Activated T-cell treated with anti-CD3 and anti-CD28 coated beads for 1 hour (primary cell): ENCODE measurements at regions not wholly inside any gene's neighbourhood (a gene's known extent, or its start where the extent isn't known, plus 50 kb on each side); places are given as distances from the start of the nearest gene placed in this dataset.
A peak's percentile ranks its signal among the peaks of the same experiment; 100 is the strongest.

Experiments
- DNase-seq: peaks from one replicate; pipeline ENCODE4 v3.0.0-alpha.2; 2020; ENCODE audit warnings: low read depth

GRCh38 chr14:65224799-65225198 lies 122.5 kb upstream of the MAX start:
- no peak for DNase-seq

DNA sequence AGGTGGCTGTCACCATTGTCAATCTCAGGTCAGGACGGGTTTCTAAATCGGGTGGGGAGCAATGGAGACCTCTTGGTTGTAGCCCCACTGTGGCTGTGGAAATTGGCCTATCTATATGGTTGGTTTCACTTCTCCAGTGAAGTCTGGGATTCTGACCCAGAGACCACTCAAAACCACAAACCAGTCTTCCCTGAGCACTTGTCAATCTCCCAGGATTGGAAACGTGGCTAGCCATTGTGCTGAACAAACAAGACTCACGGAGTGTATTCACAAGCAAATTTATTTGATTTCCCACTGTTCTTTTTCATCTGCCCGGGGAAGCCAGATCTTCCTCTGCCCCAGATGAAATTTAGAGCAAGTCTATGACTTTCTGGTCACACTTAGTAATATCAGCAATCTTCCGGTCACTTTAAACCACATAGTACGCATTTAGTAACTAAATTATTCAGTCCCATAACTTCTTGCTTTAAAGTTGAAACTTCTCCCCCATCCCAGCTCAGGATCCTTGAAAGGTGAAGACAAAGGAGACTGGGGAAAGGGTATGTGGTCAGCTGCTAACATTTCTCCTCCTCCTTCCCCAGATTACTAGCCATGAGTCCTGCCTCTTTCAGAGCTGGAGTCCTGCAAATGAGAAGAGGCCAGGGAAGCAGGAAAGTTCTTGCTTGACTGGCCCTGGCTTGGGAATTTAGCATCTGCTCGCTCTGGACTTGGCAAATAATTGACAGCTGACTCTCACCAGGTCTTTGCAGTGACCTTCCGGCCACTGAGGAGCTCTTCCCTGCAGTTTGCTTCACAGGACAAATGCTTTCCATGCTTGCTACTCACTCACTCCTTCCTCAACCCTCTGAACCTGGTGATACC lies 123.2 kb upstream of the MAX start:
- DNase-seq: no peak

DNA sequence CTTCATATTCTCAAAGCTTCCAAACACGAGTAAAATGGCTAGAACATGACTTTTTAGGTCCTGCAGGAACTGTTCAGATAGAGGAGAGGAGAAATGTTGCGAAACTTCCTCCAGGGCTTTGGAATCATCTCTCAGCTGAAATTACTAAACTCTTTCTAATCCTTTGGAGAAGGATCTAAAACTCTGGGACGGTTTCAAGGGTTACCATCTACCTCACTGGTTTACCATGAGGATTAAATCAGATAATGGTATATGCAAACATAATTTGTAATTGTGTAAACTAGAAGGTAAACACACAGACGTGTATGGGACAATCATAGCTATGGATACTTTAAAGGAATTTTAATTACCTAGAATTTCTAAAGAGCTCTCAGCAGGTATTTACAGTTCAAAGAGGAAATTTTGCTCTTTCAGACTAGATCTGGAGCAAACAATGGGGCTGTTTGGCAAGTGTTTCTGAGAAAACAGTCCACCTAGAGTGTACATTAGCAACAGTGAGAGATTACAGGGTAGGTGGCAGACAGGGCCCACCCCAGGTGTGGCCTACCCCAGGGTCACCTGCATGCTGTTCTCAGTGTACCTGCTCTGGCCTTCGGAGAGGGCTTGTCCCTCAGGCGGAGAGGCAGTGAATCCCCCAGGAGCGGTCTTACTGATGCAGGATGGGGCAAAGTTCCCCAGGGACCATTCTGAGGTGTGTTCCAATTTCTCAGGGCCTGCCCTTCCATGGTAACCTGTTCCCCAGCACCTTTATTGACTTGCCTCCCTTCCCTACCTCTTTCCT lies 124.7 kb upstream of the MAX start:
- DNase-seq: no peak

DNA sequence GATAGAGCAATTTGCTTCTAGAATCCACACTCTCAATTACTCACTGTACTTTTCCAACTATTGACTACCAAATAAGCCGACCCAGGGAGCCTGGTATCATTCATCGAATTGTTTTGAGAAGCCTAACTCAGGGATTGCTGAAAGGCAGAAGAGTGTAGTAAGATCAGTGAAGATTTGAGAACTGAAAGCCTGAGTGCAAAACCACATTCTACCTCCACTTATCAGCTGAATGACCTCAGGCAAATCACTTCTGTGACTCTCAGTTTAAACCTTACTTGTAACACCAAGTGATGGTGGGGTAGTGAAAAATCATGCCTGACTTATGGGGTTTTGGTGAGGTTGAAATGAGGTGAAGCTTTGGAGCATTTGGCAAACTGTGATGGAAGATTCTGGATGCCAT lies 126.1 kb upstream of the MAX start:
- DNase-seq: no peak

DNA sequence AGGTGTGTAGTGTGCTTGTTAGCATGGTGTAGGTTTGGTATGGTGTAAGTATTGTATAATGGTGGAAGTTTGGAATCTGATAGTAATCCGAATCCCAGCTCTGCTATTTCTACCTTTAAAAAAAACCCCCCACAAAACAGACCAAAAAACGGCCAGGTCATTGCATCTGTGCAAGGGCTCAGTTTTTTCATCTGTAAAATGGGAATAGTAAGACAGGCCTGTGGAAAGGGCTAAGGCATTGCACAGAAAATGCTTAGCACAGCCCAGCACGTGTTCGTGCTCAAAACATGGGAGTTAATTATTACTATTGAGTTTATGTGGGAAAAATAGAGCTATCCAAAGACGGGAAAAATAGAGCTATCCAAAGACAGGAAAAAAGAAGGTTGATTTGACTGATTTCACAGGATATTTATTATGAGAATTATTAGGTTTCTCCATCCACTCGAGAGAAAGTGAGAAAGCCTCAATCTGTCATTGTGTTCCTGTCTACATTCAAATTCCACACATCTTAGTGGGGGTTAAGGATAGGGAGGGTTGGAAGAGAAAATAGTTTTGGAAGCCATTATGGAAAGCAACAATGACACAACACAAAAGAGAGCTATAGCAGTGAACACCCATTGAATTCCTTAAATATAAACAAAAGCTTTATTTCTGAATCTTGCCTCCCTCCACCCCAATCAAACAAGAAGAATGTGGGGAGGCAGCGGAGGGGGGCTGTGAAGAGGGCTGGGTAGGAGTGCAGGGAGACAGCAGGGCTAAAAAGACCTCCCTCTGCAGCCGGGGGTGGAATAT lies 126.8 kb upstream of the MAX start:
- no peak for DNase-seq

- peak; percentile 20 for DNase-seq
These were observed 127.7 kb upstream of the MAX start for GRCh38 chr14:65229748-65230728.

DNA sequence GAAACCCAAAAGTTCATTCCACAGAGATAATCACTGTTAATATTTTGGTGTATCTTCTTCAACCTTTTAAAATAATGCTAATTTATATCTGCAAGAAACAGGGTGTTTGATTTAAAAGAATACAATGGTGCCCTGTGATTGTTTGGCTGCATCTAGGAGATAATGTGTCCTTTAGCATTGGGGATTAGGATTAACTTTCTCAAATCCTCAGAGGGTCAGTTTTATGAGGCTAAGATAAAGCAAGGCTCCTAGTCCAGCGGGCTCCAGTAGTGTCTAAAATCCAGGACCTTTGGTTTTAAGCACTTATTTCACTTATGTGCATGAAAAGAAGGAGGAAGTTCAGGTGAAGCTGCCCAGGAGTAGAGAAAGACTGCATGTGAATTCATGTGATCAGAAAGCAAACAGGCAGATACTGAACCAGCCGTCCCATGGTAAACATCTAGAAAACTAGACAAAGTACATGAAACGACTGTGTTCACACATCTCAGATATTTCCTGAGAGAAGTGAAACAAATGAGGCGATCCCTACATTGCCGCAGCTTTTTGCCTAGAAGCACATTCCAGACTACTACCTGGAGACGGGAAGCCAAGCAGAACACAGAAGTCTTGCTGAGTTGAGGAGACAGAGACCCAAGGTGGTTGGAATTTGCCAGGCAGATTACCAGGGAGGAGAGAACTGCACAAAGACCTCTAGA lies 129.1 kb upstream of the MAX start:
- no peak for DNase-seq

- no peak for DNase-seq
These were observed 132.5 kb upstream of the MAX start for GRCh38 chr14:65234752-65235361.

DNA sequence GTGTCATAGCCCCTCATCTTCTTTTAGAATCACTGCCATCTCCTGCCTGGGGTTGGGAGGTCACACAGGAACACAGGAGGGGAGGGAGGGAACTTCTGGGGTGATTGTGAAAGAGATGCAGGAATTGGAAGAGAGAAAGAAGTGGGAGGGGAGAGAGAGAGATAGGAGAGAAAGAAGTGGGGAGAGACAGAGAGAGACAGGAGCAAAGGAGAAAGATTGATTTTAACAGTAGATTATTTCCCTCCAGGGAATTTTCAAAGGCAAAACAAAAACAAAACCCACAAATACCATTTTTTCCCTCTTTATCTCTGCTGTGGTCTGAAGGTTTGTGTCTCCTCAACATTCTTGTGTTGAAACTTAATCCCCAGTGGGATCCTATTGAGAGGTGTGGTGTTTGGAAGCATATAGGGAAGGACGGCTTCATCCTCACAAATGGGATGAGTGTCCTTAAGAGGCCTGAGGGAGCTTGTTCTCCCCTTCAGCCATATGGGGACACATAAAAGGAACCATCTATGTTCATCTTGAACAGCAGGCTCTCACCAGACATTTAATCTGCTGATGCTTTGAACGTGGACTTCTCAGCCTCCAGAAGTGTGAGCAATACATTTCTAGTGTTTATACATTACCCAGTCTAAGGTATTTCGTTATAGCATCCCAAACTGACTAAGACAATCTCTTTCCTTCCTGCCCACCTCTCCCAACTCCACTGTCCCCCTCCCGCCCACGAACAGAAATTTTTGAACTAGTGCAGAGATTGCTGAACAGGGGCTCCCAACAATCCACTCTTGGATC lies 134.9 kb upstream of the MAX start:
- no peak for DNase-seq

DNA sequence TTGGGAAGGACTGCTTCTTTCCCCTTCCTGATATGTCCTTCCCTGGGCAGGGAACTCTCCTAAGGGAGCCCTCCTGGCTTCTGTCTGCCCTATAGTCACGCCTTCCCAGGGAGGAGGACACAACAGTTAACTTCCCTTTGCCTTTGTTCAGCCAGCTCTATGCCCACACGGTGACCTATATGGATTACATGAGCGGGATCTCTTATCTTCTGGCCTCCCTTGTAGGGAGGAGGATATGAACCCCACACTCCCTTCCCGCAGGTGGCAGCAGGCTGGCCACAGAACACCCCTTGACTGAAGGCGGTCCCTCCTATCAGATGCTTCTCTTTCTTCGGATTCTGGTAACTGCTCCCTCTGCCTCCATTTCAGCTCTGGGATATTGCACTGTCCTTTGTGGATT lies 135.6 kb upstream of the MAX start:
- no peak for DNase-seq

GRCh38 chr14:65238456-65238855 lies 136.1 kb upstream of the MAX start:
- no peak for DNase-seq

- no peak for DNase-seq
These were observed 137.0 kb upstream of the MAX start for GRCh38 chr14:65239143-65239937.

DNA sequence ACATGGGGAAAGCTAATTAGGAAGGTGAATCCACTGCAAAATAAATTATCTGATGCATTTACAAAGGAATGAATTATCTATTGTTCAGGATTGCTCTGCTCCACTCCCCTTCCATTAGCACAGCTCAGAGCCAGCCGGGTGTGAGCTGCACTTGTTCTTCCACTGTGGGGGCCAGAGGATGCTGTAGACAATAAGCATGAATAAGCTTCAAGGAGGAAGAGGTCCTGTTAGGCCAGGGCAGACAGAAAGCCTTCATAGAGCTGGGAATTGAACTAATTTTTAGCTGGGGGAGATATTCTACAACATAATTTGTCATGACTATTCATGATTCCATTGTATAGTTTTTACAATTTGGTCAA lies 137.6 kb upstream of the MAX start:
- DNase-seq: no peak

DNA sequence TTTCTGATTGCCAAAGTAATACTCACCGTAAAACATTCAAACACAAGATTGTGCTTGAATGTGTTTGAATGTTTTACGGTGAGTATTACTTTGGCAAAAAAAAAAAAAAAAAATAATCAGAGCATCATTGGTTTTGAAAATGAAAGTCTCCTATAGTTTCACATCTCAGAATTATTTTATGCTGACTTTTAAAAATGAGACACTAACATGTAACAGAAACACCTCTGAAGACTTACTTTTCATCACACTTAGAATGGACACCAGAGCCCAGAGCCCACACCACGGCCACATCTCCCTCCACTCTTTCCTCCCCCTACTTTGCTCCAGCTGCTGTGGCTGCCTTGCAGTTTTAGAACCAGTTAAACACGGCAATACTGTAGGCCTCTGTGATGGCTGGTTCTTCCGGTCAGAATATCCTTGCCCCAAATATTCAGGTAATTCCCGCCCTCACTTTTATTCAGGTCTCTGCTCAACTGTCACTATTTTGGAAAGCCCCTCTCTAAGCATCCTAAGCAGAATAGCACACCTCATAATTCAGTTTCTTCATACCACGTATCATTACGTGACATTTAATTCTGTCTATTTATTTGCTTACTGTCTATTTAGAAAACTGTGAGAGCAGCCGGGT lies 138.9 kb upstream of the MAX start:
- no peak for DNase-seq

DNA sequence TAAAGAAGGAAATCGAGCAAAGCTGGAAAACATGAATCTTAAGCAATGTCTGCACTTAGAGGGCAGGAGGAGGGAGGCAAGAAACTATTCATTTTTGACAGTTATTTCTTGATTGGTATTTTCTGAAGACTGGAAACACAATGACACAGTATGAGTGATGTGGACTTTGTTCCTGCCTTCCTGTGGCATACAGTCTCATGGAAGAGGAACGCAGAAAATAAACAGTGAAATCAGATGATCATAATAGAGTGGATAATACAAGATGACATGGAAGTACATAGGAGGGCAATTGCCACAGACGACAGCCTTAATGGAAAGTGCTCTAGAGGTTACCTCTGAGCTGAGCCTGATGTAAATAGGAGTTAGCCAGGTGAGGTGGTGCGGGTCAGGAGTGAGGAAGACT lies 140.4 kb upstream of the MAX start:
- no peak for DNase-seq

GRCh38 chr14:65243766-65244442 lies 141.6 kb upstream of the MAX start:
- no peak for DNase-seq

- DNase-seq: no peak
These were observed 147.3 kb upstream of the MAX start for GRCh38 chr14:65249471-65250161.
